ENCODE measurements at regions not wholly inside any gene's neighbourhood (a gene's known extent, or its start where the extent isn't known, plus 50 kb on each side); places are given as distances from the start of the nearest gene placed in this dataset.

- Histone ChIP-seq H3K4me3 (no peak overlapping the region), H3K27ac (no peak overlapping the region), H3K36me3 (no peaks in the 10 kb centered on the region), H3K9me3 (no peaks in the 10 kb centered on the region), H3K27me3 (no peaks in the 10 kb centered on the region), H3K4me1 (no peaks in the 10 kb centered on the region)
- WGBS, 2 donors: 88 to 91% methylated on average over 4 of the region's 4 CpGs
- DNase-seq: no peak
- intact Hi-C loops (cut with DNase I): no loop called here
- TF ChIP-seq POLR2AphosphoS5 (IDR thresholded peaks at IDR 0.05): no peak
- no peak for TF ChIP-seq POLR2A (IDR thresholded peaks at IDR 0.05)
- no peak for TF ChIP-seq CTCF (IDR thresholded peaks at IDR 0.05)
- TF ChIP-seq EP300 (IDR thresholded peaks at IDR 0.05): no peak
These were observed 257.9 kb downstream of the MAFB start for GRCh38 chr20:40431112-40431511.

DNA sequence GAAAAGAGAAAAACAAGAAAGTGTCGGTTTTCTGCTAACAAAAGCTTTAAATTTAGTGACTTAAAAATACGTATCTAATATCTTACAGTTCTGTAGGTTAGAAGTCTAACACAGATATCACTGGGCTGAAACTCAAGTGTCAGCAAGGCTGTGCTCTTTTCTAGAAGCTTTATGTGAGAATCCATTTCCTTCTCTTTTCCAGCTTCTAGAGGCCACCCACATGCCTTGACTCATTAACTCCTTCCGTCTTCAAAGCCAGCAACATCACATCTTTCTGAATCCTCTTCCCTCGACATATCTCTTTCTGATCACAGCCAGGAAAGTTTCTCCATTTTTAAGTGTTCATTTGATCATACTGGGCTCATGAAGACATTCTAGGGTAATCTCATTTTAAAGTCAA lies 262.0 kb downstream of the MAFB start:
- TF ChIP-seq EP300 (IDR thresholded peaks at IDR 0.05) (no peak), POLR2AphosphoS5 (IDR thresholded peaks at IDR 0.05) (no peak), POLR2A (IDR thresholded peaks at IDR 0.05) (no peak), CTCF (IDR thresholded peaks at IDR 0.05) (no peak)
- intact Hi-C loops (cut with DNase I): no loop called here
- 84 to 88% methylated on average over 4 of the region's 4 CpGs for WGBS, 2 donors

GRCh38 chr20:40424695-40425094 lies 264.3 kb downstream of the MAFB start:
- intact Hi-C loops (cut with DNase I): no loop called here
- no peaks in the 10 kb centered on the region for H3K9me3 ChIP-seq
- H3K4me1 ChIP-seq: no peaks in the 10 kb centered on the region
- no peak overlapping the region for H3K4me3 ChIP-seq
- TF ChIP-seq CTCF (IDR thresholded peaks at IDR 0.05) (no peak), POLR2A (IDR thresholded peaks at IDR 0.05) (no peak), EP300 (IDR thresholded peaks at IDR 0.05) (no peak), POLR2AphosphoS5 (IDR thresholded peaks at IDR 0.05) (no peak)
- H3K27me3 ChIP-seq: no peaks in the 10 kb centered on the region
- H3K36me3 ChIP-seq: no peaks in the 10 kb centered on the region
- H3K27ac ChIP-seq: no peak overlapping the region
- WGBS, 2 donors: 92 to 95% methylated on average over 1 of the region's 1 CpG
- no peak for DNase-seq

More for the DNA sequence above, 262.0 kb downstream of the MAFB start:
- no peaks in the 10 kb centered on the region for H3K4me1 ChIP-seq
- H3K4me3 ChIP-seq: no peak overlapping the region
- H3K36me3 ChIP-seq: no peaks in the 10 kb centered on the region
- DNase-seq: no peak
- no peaks in the 10 kb centered on the region for H3K9me3 ChIP-seq
- no peak overlapping the region for H3K27ac ChIP-seq
- no peaks in the 10 kb centered on the region for H3K27me3 ChIP-seq

DNA sequence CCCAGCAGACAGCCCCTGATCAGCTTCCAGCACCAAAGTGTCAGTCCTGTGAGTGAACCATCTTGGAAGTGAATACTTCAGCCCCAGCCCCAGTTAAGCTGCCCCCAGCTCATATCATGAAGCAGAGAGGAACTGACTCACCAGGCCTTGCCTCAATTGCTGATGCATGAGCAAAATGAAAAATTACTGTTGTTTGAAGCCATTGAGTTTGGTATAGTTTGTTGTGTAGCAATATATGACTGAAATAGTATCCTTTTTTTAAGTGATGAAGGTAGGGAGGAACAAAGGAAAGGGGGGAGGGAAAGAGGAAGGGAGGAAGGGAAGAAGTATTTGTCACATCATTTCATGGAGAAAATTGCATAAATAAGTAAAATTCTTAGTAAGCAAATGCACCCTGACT lies 266.4 kb downstream of the MAFB start:
- Histone ChIP-seq H3K4me3 (no peak overlapping the region), H3K27ac (no peak overlapping the region), H3K4me1 (no peaks in the 10 kb centered on the region), H3K9me3 (no peaks in the 10 kb centered on the region), H3K36me3 (no peaks in the 10 kb centered on the region), H3K27me3 (no peaks in the 10 kb centered on the region)
- intact Hi-C loops (cut with DNase I): no loop called here
- no peak for TF ChIP-seq POLR2AphosphoS5 (IDR thresholded peaks at IDR 0.05)
- TF ChIP-seq CTCF (IDR thresholded peaks at IDR 0.05): no peak
- DNase-seq: no peak

DNA sequence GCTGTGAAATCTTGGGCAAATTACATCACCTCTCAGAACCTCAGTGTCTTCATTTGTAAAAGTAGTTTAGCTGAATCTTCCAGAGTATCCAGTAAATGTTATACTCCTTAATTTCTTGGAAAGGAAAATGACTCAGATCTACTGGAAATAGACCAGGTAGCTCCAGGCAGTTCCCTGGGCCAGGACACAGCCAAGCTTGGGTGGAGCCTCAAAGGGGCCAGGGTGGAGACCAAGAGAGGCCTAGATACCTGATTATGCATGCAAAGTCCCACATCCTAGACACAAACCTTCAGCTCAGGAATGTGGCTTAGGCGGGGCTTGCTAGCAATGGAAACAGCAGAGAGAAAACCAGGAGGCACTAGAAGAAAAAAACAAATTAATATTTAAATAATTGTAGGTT lies 272.8 kb downstream of the MAFB start:
- 88 to 97% methylated on average over 1 of the region's 1 CpG for WGBS, 2 donors
- no peak for DNase-seq
- intact Hi-C loops (cut with DNase I): no loop called here
- no peaks in the 10 kb centered on the region for H3K27me3 ChIP-seq
- no peaks in the 10 kb centered on the region for H3K36me3 ChIP-seq
- no peaks in the 10 kb centered on the region for H3K4me1 ChIP-seq
- H3K9me3 ChIP-seq: no peaks in the 10 kb centered on the region
- no peak overlapping the region for H3K27ac ChIP-seq
- no peak overlapping the region for H3K4me3 ChIP-seq
- no peak for TF ChIP-seq POLR2A (IDR thresholded peaks at IDR 0.05)
- TF ChIP-seq CTCF (IDR thresholded peaks at IDR 0.05): no peak
- TF ChIP-seq POLR2AphosphoS5 (IDR thresholded peaks at IDR 0.05): no peak
- no peak for TF ChIP-seq EP300 (IDR thresholded peaks at IDR 0.05)

Measured in sigmoid colon (tissue), 6 donors.